IMR-90 (cell line): ENCODE measurements at regions not wholly inside any gene's neighbourhood (a gene's known extent, or its start where the extent isn't known, plus 50 kb on each side); places are given as distances from the start of the nearest gene placed in this dataset.

Experiments
- ATAC-seq: fragments of 200-7000 bp; cut with Tn5 transposase; 2 replicates; pipeline ENCODE4 v1.9.1; 2020; ENCODE audit warnings: low read depth, mild to moderate bottlenecking, moderate library complexity
- BruUV-seq: library from RNA; stranded (reverse); fragments of 400-500 nt; replicated peaks from 2 replicates; lab custom pipeline; 2021; lab: Mats Ljungman, UMichigan
- CTCF ChIA-PET: fragments of 300-600 bp; formaldehyde crosslinking; extraction: SDS; loops from one replicate; lab custom pipeline; 2021; ENCODE audit warnings: antibody characterized with exemption; lab: Yijun Ruan, JAX
- POLR2A ChIA-PET: fragments of 300-600 bp; sonication (Branson Sonifier 250); formaldehyde crosslinking; loops from one replicate; lab custom pipeline; 2022; ENCODE audit warnings: antibody characterized with exemption; ENCODE audit not compliant: unreplicated experiment; lab: Charles Lee
- DNase-seq: peaks from one replicate; pipeline ENCODE4 v3.0.0; 2013
- H2AFZ ChIP-seq: replicated peaks from 2 replicates; pipeline ENCODE3; 2013; ENCODE audit warnings: low read length, mild to moderate bottlenecking; ENCODE audit not compliant: poor library complexity
- H2AK5ac ChIP-seq: 2 replicates; pipeline ENCODE4 v1.6.1; 2013; ENCODE audit warnings: low read depth, low read length, inconsistent platforms
- H2AK9ac ChIP-seq: replicated peaks from 2 replicates; pipeline ENCODE3; 2013; ENCODE audit warnings: mild to moderate bottlenecking, low read depth, low read length, moderate library complexity; ENCODE audit not compliant: poor library complexity
- H2BK120ac ChIP-seq: 2 replicates; pipeline ENCODE4 v1.6.1; 2013; ENCODE audit warnings: low read depth, low read length, inconsistent platforms
- H2BK15ac ChIP-seq: 3 replicates; pipeline ENCODE4 v1.6.1; 2013; ENCODE audit warnings: low read depth, low read length, inconsistent platforms
- H2BK20ac ChIP-seq: 2 replicates; pipeline ENCODE4 v1.6.1; 2013; ENCODE audit warnings: low read depth, mild to moderate bottlenecking, inconsistent platforms, low read length, moderate library complexity
- H2BK5ac ChIP-seq: 2 replicates; pipeline ENCODE4 v1.6.1; 2013; ENCODE audit warnings: mild to moderate bottlenecking, low read depth, low read length, inconsistent platforms; ENCODE audit not compliant: poor library complexity, severe bottlenecking
- H3K14ac ChIP-seq: replicated peaks from 2 replicates; pipeline ENCODE4 v1.6.1; 2013; ENCODE audit warnings: low read depth, low read length, inconsistent platforms
- H3K18ac ChIP-seq: 2 replicates; pipeline ENCODE4 v1.6.1; 2013; ENCODE audit warnings: low read depth, low read length, control low read depth
- H3K23ac ChIP-seq: 2 replicates; pipeline ENCODE4 v1.6.1; 2013; ENCODE audit warnings: low read depth, low read length, inconsistent platforms
- H3K27ac ChIP-seq: 2 replicates; pipeline ENCODE4 v1.5.1; 2013; ENCODE audit warnings: mild to moderate bottlenecking, control low read depth, low read length; ENCODE audit not compliant: insufficient read depth
- H3K27me3 ChIP-seq: 2 replicates; pipeline ENCODE4 v1.6.1; 2013; ENCODE audit warnings: low read length; ENCODE audit not compliant: control insufficient read depth, insufficient read depth
- H3K36me3 ChIP-seq: 2 replicates; pipeline ENCODE4 v1.6.1; 2013; ENCODE audit warnings: low read length, mixed read lengths; ENCODE audit not compliant: control insufficient read depth, insufficient read depth
- H3K4ac ChIP-seq: 2 replicates; pipeline ENCODE4 v1.6.1; 2013; ENCODE audit warnings: low read depth, low read length, inconsistent platforms
- H3K4me1 ChIP-seq: 2 replicates; pipeline ENCODE4 v1.6.1; 2013; ENCODE audit warnings: low read length, mixed read lengths; ENCODE audit not compliant: control insufficient read depth, insufficient read depth
- H3K4me2 ChIP-seq: 2 replicates; pipeline ENCODE4 v1.6.1; 2013; ENCODE audit warnings: low read depth, mild to moderate bottlenecking, control low read depth, low read length, moderate library complexity
- H3K4me3 ChIP-seq: 2 replicates; pipeline ENCODE4 v1.5.1; 2013; ENCODE audit warnings: low read depth, mild to moderate bottlenecking, control low read depth, low read length, moderate library complexity; ENCODE audit not compliant: insufficient read depth
- H3K56ac ChIP-seq: 2 replicates; pipeline ENCODE4 v1.6.1; 2013; ENCODE audit warnings: low read length, inconsistent platforms; ENCODE audit not compliant: insufficient read depth; ENCODE audit errors: extremely low read depth
- H3K79me1 ChIP-seq, 2 experiments: 2 replicates each; pipeline ENCODE4 v1.6.1; 2013; ENCODE audit warnings: low read length in 2 of 2, inconsistent platforms in 1 of 2, low read depth in 1 of 2
- H3K9ac ChIP-seq: 2 replicates; pipeline ENCODE4 v1.6.1; 2013; ENCODE audit warnings: low read depth, low read length, control low read depth
- H3K9me1 ChIP-seq: 2 replicates; pipeline ENCODE4 v1.6.1; 2013; ENCODE audit warnings: low read length, inconsistent platforms; ENCODE audit not compliant: insufficient read depth
- H3K9me3 ChIP-seq: 2 replicates; pipeline ENCODE4 v1.6.1; 2013; ENCODE audit warnings: low read length; ENCODE audit not compliant: control insufficient read depth, insufficient read depth
- H4K20me1 ChIP-seq: 2 replicates; pipeline ENCODE4 v1.6.1; 2013; ENCODE audit warnings: low read length, inconsistent platforms; ENCODE audit not compliant: insufficient read depth
- H4K5ac ChIP-seq: 2 replicates; pipeline ENCODE4 v1.6.1; 2013; ENCODE audit warnings: mild to moderate bottlenecking, low read depth, low read length, control low read depth
- H4K8ac ChIP-seq, 2 experiments: 2 replicates each; pipeline ENCODE4 v1.6.1; 2013; ENCODE audit warnings: low read depth in 2 of 2, low read length in 2 of 2, control low read depth in 1 of 2, inconsistent platforms in 1 of 2
- H4K91ac ChIP-seq: 2 replicates; pipeline ENCODE4 v1.6.1; 2013; ENCODE audit warnings: low read depth, low read length, inconsistent platforms; ENCODE audit not compliant: insufficient read depth
- CEBPB ChIP-seq: IDR thresholded peaks from 2 replicates; pipeline ENCODE4 v1.6.1; 2012; ENCODE audit warnings: low read depth, low read length, improper control_type of control experiment
- FOS ChIP-seq: fragments of 150-350 bp; IDR thresholded peaks from 2 replicates; pipeline ENCODE4 v1.6.1; 2016; ENCODE audit warnings: low read depth, low read length
- NFE2L2 ChIP-seq: fragments of 150-350 bp; IDR thresholded peaks from 2 replicates; pipeline ENCODE4 v1.6.1; 2016; ENCODE audit warnings: low read depth, mild to moderate bottlenecking, low read length
- RAD21 ChIP-seq: IDR thresholded peaks from 2 replicates; pipeline ENCODE4 v1.6.1; 2012; ENCODE audit warnings: low read length, improper control_type of control experiment
- SMC3 ChIP-seq: fragments of 150-350 bp; IDR thresholded peaks from 2 replicates; pipeline ENCODE4 v1.6.1; 2016; ENCODE audit warnings: low read depth, mild to moderate bottlenecking, antibody characterized with exemption, low read length, moderate library complexity
- WGBS, 2 experiments: methylation state at CpG; one replicate each; pipeline versions ENCODE4 v1.1.5 to v1.1.7; 2013; ENCODE audit warnings: missing lambda C conversion rate in 2 of 2; ENCODE audit not compliant: insufficient read length in 1 of 2; ENCODE audit errors: extremely low coverage in 2 of 2; 5-methylcytosine and 5-hydroxymethylcytosine counted together
- dilution Hi-C: fragments of 300-500 bp; cut with HindIII; formaldehyde crosslinking; loops from one replicate; pipeline ENCODE4 v1.14.3; 2018; ENCODE audit warnings: low sequenced_read_pairs; ENCODE audit not compliant: unreplicated experiment
- in situ Hi-C: fragments of 300-500 bp; cut with MboI; formaldehyde crosslinking; loops from 3 replicates; pipeline ENCODE4 v1.14.3; 2019; ENCODE audit warnings: low sequenced_read_pairs, inconsistent platforms, mixed read lengths
- intact Hi-C: fragments of 100-400 bp; cut with micrococcal nuclease; formaldehyde crosslinking; loops from 2 replicates; pipeline ENCODE4 v1.10.0; 2022
- TF ChIP-seq, protein P1 (sequence below): fragments of 150-350 bp; IDR thresholded peaks from 2 replicates; pipeline ENCODE4 v1.6.1; 2016; ENCODE audit warnings: low read depth, mild to moderate bottlenecking, low read length, moderate library complexity, borderline replicate concordance

DNA sequence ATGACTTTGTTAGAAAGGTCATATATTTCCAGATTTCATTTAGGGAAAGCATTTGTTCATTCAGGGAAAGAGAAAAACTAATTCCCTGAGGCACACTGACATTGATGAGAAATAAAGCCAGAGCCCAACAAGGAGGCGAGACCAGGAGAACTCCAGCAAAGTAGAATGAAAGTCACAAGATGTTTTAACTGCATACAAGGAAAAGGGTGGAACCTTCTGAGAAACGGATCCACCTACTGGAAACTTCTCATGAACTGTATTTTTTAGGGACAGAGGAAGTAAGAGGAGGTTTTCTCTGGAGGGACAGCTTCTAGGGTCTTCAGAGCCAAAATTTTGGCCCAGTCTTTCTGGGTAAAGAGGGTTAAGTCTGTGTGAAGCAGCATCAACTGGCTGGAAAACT is 548.2 kb upstream of the PIK3C3 start:
- ATAC-seq: no peak
- no CpG with 5 or more reads among the region's 2 CpGs for WGBS, 2 experiments

More for the DNA sequence above, 548.2 kb upstream of the PIK3C3 start:
- H3K4me2 ChIP-seq: no peak overlapping the region
- no peaks in the 10 kb centered on the region for H3K79me1 ChIP-seq
- no peak overlapping the region for H3K4ac ChIP-seq
- no peaks in the 10 kb centered on the region for H3K4me1 ChIP-seq
- dilution Hi-C loops (no loop called here), in situ Hi-C loops (no loop called here), intact Hi-C loops (no loop called here)
- H3K14ac ChIP-seq: no peak overlapping the region
- CTCF ChIA-PET: no interaction called here
- no peak overlapping the region for H2BK20ac ChIP-seq
- H4K5ac ChIP-seq: no peak overlapping the region
- no peak overlapping the region for H2BK120ac ChIP-seq
- no peaks in the 10 kb centered on the region for H3K9me3 ChIP-seq
- H2AK9ac ChIP-seq: no peak overlapping the region
- H2AK5ac ChIP-seq: no peak overlapping the region
- H3K27me3 ChIP-seq: no peaks in the 10 kb centered on the region
- H3K18ac ChIP-seq: no peak overlapping the region
- H3K56ac ChIP-seq: no peak overlapping the region
- H3K4me3 ChIP-seq: no peak overlapping the region
- H4K20me1 ChIP-seq: no peaks in the 10 kb centered on the region
- no peak for DNase-seq
- TF ChIP-seq CEBPB (no peak), SMC3 (no peak), RAD21 (no peak), FOS (no peak), NFE2L2 (no peak)
- TF ChIP-seq, protein P1, sequence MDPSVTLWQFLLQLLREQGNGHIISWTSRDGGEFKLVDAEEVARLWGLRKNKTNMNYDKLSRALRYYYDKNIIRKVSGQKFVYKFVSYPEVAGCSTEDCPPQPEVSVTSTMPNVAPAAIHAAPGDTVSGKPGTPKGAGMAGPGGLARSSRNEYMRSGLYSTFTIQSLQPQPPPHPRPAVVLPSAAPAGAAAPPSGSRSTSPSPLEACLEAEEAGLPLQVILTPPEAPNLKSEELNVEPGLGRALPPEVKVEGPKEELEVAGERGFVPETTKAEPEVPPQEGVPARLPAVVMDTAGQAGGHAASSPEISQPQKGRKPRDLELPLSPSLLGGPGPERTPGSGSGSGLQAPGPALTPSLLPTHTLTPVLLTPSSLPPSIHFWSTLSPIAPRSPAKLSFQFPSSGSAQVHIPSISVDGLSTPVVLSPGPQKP: no peak
- no peak overlapping the region for H3K23ac ChIP-seq
- H2BK15ac ChIP-seq: no peak overlapping the region
- H3K27ac ChIP-seq: no peak overlapping the region
- H2AFZ ChIP-seq: no peak overlapping the region
- POLR2A ChIA-PET: no interaction called here
- H2BK5ac ChIP-seq: no peak overlapping the region
- H3K9ac ChIP-seq: no peak overlapping the region
- no peak overlapping the region for H4K91ac ChIP-seq
- BruUV-seq: no TSS peak
- H3K9me1 ChIP-seq: no peaks in the 10 kb centered on the region
- H4K8ac ChIP-seq: no peak overlapping the region
- no peaks in the 10 kb centered on the region for H3K36me3 ChIP-seq
